ENCODE measurements at regions not wholly inside any gene's neighbourhood (a gene's known extent, or its start where the extent isn't known, plus 50 kb on each side); places are given as distances from the start of the nearest gene placed in this dataset.
"Not testable (repeated sequence)": the region's sequence is repeated elsewhere in the genome, so short reads cannot be mapped to it uniquely, and the experiment has no call there.

GRCh38 chr14:44873536-44873935, 88.2 kb downstream of the KLHL28 start:
- H3K36me3 Mint-ChIP-seq (ENCODE audit: low read depth): no peaks in the 10 kb centered on the region
- H3K4me3 Mint-ChIP-seq: no peak overlapping the region
- peaks cover 42% of the 10 kb centered on the region for H3K27me3 Mint-ChIP-seq
- no peak overlapping the region for H3K27ac Mint-ChIP-seq
- no peaks in the 10 kb centered on the region for H3K4me1 Mint-ChIP-seq (ENCODE audit: low read depth)
- H3K9me3 Mint-ChIP-seq: peaks cover 2% of the 10 kb centered on the region
- no peak for DNase-seq

GRCh38 chr14:44866770-44867169, 95.0 kb downstream of the KLHL28 start:
- Mint-ChIP-seq H3K4me1 (ENCODE audit: low read depth) (no peaks in the 10 kb centered on the region), H3K4me3 (no peak overlapping the region), H3K27ac (no peak overlapping the region), H3K36me3 (ENCODE audit: low read depth) (no peaks in the 10 kb centered on the region), H3K9me3 (peaks cover 2% of the 10 kb centered on the region), H3K27me3 (peaks cover 5% of the 10 kb centered on the region)
- DNase-seq: no peak

- Mint-ChIP-seq H3K4me3 (no peak overlapping the region), H3K4me1 (ENCODE audit: low read depth) (no peaks in the 10 kb centered on the region), H3K27ac (no peak overlapping the region), H3K27me3 (peaks cover 5% of the 10 kb centered on the region), H3K9me3 (peaks cover 2% of the 10 kb centered on the region), H3K36me3 (ENCODE audit: low read depth) (no peaks in the 10 kb centered on the region)
- no peak for DNase-seq
Measured at GRCh38 chr14:44866322-44866721, 95.4 kb downstream of the KLHL28 start.

- Mint-ChIP-seq H3K9me3 (no peaks in the 10 kb centered on the region), H3K36me3 (ENCODE audit: low read depth) (no peaks in the 10 kb centered on the region), H3K27me3 (peaks cover 8% of the 10 kb centered on the region), H3K27ac (no peak overlapping the region), H3K4me3 (no peak overlapping the region), H3K4me1 (ENCODE audit: low read depth) (no peaks in the 10 kb centered on the region)
- no peak for DNase-seq
Measured at GRCh38 chr14:44863271-44863670, 98.5 kb downstream of the KLHL28 start.

- Mint-ChIP-seq H3K27me3 (peaks cover 38% of the 10 kb centered on the region), H3K4me1 (ENCODE audit: low read depth) (no peaks in the 10 kb centered on the region), H3K9me3 (peaks cover 2% of the 10 kb centered on the region), H3K36me3 (ENCODE audit: low read depth) (no peaks in the 10 kb centered on the region), H3K27ac (no peak overlapping the region), H3K4me3 (no peak overlapping the region)
- DNase-seq: no peak
Measured at GRCh38 chr14:44854114-44854513, 107.6 kb downstream of the KLHL28 start.

- peaks cover 2% of the 10 kb centered on the region for H3K27me3 Mint-ChIP-seq
Measured at GRCh38 chr14:44847526-44848309, 114.0 kb downstream of the KLHL28 start.

GRCh38 chr14:44846232-44846824, 115.4 kb downstream of the KLHL28 start:
- DNase-seq: no peak
- H3K27ac Mint-ChIP-seq: no peak overlapping the region
- H3K36me3 Mint-ChIP-seq (ENCODE audit: low read depth): no peaks in the 10 kb centered on the region
- no peak overlapping the region for H3K4me3 Mint-ChIP-seq
- H3K9me3 Mint-ChIP-seq: no peaks in the 10 kb centered on the region
- H3K27me3 Mint-ChIP-seq: peaks cover 2% of the 10 kb centered on the region
- peaks cover 2% of the 10 kb centered on the region for H3K4me1 Mint-ChIP-seq (ENCODE audit: low read depth)

More at GRCh38 chr14:44847526-44848309, 114.0 kb downstream of the KLHL28 start:
- Mint-ChIP-seq H3K4me3 (no peak overlapping the region), H3K4me1 (ENCODE audit: low read depth) (peaks cover 2% of the 10 kb centered on the region), H3K9me3 (no peaks in the 10 kb centered on the region), H3K27ac (no peak overlapping the region), H3K36me3 (ENCODE audit: low read depth) (no peaks in the 10 kb centered on the region)
- no peak for DNase-seq

- H3K36me3 Mint-ChIP-seq (ENCODE audit: low read depth); H3K4me3 Mint-ChIP-seq; DNase-seq; H3K27ac Mint-ChIP-seq; H3K4me1 Mint-ChIP-seq (ENCODE audit: low read depth); H3K9me3 Mint-ChIP-seq: not testable (repeated sequence)
- H3K27me3 Mint-ChIP-seq: peaks cover 18% of the 10 kb centered on the region
Measured at GRCh38 chr14:44835928-44836327, 125.8 kb downstream of the KLHL28 start.

GRCh38 chr14:44833376-44834060, 128.2 kb downstream of the KLHL28 start:
- H3K4me3 Mint-ChIP-seq: no peak overlapping the region
- H3K36me3 Mint-ChIP-seq (ENCODE audit: low read depth): no peaks in the 10 kb centered on the region
- DNase-seq: no peak

GRCh38 chr14:44830371-44830770, 131.4 kb downstream of the KLHL28 start:
- no peak for DNase-seq
- peaks cover 4% of the 10 kb centered on the region for H3K27me3 Mint-ChIP-seq
- no peaks in the 10 kb centered on the region for H3K4me1 Mint-ChIP-seq (ENCODE audit: low read depth)
- H3K4me3 Mint-ChIP-seq: no peak overlapping the region
- H3K27ac Mint-ChIP-seq: no peak overlapping the region
- no peaks in the 10 kb centered on the region for H3K9me3 Mint-ChIP-seq
- no peaks in the 10 kb centered on the region for H3K36me3 Mint-ChIP-seq (ENCODE audit: low read depth)

More at GRCh38 chr14:44833376-44834060, 128.2 kb downstream of the KLHL28 start:
- Mint-ChIP-seq H3K27me3 (peaks cover 12% of the 10 kb centered on the region), H3K4me1 (ENCODE audit: low read depth) (no peaks in the 10 kb centered on the region), H3K9me3 (no peaks in the 10 kb centered on the region), H3K27ac (no peak overlapping the region)

GRCh38 chr14:44829021-44829420, 132.7 kb downstream of the KLHL28 start:
- Mint-ChIP-seq H3K36me3 (ENCODE audit: low read depth) (no peaks in the 10 kb centered on the region), H3K27ac (no peak overlapping the region), H3K4me3 (no peak overlapping the region), H3K9me3 (no peaks in the 10 kb centered on the region), H3K27me3 (peaks cover 4% of the 10 kb centered on the region), H3K4me1 (ENCODE audit: low read depth) (no peaks in the 10 kb centered on the region)
- no peak for DNase-seq

- H3K4me3 Mint-ChIP-seq: no peak overlapping the region
- peaks cover 4% of the 10 kb centered on the region for H3K27me3 Mint-ChIP-seq
- H3K4me1 Mint-ChIP-seq (ENCODE audit: low read depth): no peaks in the 10 kb centered on the region
- H3K9me3 Mint-ChIP-seq: no peaks in the 10 kb centered on the region
- H3K36me3 Mint-ChIP-seq (ENCODE audit: low read depth): no peaks in the 10 kb centered on the region
- no peak overlapping the region for H3K27ac Mint-ChIP-seq
- DNase-seq: no peak
Measured at GRCh38 chr14:44828023-44828422, 133.7 kb downstream of the KLHL28 start.

GRCh38 chr14:44820230-44820964, 141.3 kb downstream of the KLHL28 start:
- Mint-ChIP-seq H3K4me3 (no peak overlapping the region), H3K4me1 (ENCODE audit: low read depth) (no peaks in the 10 kb centered on the region), H3K27ac (no peak overlapping the region), H3K36me3 (ENCODE audit: low read depth) (no peaks in the 10 kb centered on the region), H3K9me3 (no peaks in the 10 kb centered on the region), H3K27me3 (peaks cover 24% of the 10 kb centered on the region)
- no peak for DNase-seq

GRCh38 chr14:44814196-44814595, 147.6 kb downstream of the KLHL28 start:
- H3K27ac Mint-ChIP-seq: no peak overlapping the region
- peaks cover 23% of the 10 kb centered on the region for H3K27me3 Mint-ChIP-seq
- H3K9me3 Mint-ChIP-seq: no peaks in the 10 kb centered on the region
- no peak for DNase-seq
- H3K4me1 Mint-ChIP-seq (ENCODE audit: low read depth): no peaks in the 10 kb centered on the region
- H3K4me3 Mint-ChIP-seq: no peak overlapping the region
- H3K36me3 Mint-ChIP-seq (ENCODE audit: low read depth): no peaks in the 10 kb centered on the region

Measured in activated T-cell treated with anti-CD3 and anti-CD28 coated beads, Interleukin-2, amount 50 U/mL, for 24 hours (primary cell).